Kidney (tissue), 13 donors: ENCODE measurements at regions not wholly inside any gene's neighbourhood (a gene's known extent, or its start where the extent isn't known, plus 50 kb on each side); places are given as distances from the start of the nearest gene placed in this dataset.
A peak's percentile ranks its signal among the peaks of the same experiment; 100 is the strongest.

Source experiments
- DNase-seq, 5 donors: peaks; one replicate each; pipeline ENCODE4 v3.0.0-alpha.2; 2013 to 2020
- FAIRE-seq: peaks from 2 replicates; lab custom pipeline; 2012; peaks lifted over from hg19 to GRCh38; lab: Jason Lieb, UNC
- H3K27ac ChIP-seq, 2 donors: one replicate each; pipeline ENCODE4 v1.7.0; 2013; ENCODE audit warnings: low read depth in 2 of 2, low read length in 2 of 2, inconsistent platforms in 1 of 2
- H3K27me3 ChIP-seq: one replicate; pipeline ENCODE4 v1.7.1; 2013; ENCODE audit warnings: low read length, inconsistent platforms; ENCODE audit not compliant: control insufficient read depth, insufficient read depth
- H3K36me3 ChIP-seq, 3 donors: one replicate each; pipeline versions ENCODE4 v1.7.0 to v1.7.1; 2013; ENCODE audit warnings: low read length in 3 of 3, control low read depth in 1 of 3, inconsistent platforms in 1 of 3; ENCODE audit not compliant: insufficient read depth in 3 of 3, control insufficient read depth in 2 of 3
- H3K4me1 ChIP-seq, 3 donors: one replicate each; pipeline versions ENCODE4 v1.7.0 to v1.7.1; 2013; ENCODE audit warnings: low read length in 3 of 3, inconsistent platforms in 1 of 3, low read depth in 1 of 3; ENCODE audit not compliant: control insufficient read depth in 2 of 3, insufficient read depth in 2 of 3
- H3K4me3 ChIP-seq, 3 donors: one replicate each; pipeline versions ENCODE4 v1.7.0 to v1.8.1; 2013; ENCODE audit warnings: low read length in 3 of 3, control low read depth in 1 of 3, inconsistent platforms in 1 of 3
- H3K9ac ChIP-seq, 3 donors: one replicate each; pipeline versions ENCODE4 v1.7.0 to v1.7.1; 2013; ENCODE audit warnings: low read length in 3 of 3, control low read depth in 1 of 3, inconsistent platforms in 1 of 3
- H3K9me3 ChIP-seq, 3 donors: one replicate each; pipeline versions ENCODE4 v1.7.0 to v1.7.1; 2013; ENCODE audit warnings: low read length in 3 of 3, control low read depth in 1 of 3, inconsistent platforms in 1 of 3; ENCODE audit not compliant: control insufficient read depth in 2 of 3, insufficient read depth in 1 of 3
- CTCF ChIP-seq: IDR thresholded peaks from 3 replicates; pipeline ENCODE4 v1.5.1; 2012; ENCODE audit warnings: mild to moderate bottlenecking, moderate library complexity, borderline replicate concordance; ENCODE audit not compliant: insufficient read depth; ENCODE audit errors: extremely low read depth
- intact Hi-C: fragments of 100-400 bp; cut with DNase I; formaldehyde crosslinking; loops from one replicate; pipeline ENCODE4 v1.11.1; 2022
- donor health status: control.
- donor health status: control.
- donor health status: control.
- donor health status: control.
- donor health status: control.
- donor health status: DM: yes; HTN: yes; CAD: no.
- donor health status: Normal renal cell carcinoma (clear cell type).

GRCh38 chr18:61198486-61198885 is 134.7 kb upstream of the CDH20 start:
- no peak for TF ChIP-seq CTCF
- Histone ChIP-seq H3K4me3 (no peak overlapping the region), H3K9me3 (no peaks in the 10 kb centered on the region), H3K27me3 (no peaks in the 10 kb centered on the region), H3K4me1 (no peaks in the 10 kb centered on the region), H3K27ac (no peak overlapping the region), H3K9ac (no peak overlapping the region), H3K36me3 (no peaks in the 10 kb centered on the region)
- intact Hi-C loops, result no loop called here
- DNase-seq (no peak), FAIRE-seq (no peak)

- Histone ChIP-seq H3K4me3 (no peak overlapping the region), H3K9ac (no peak overlapping the region), H3K9me3 (no peaks in the 10 kb centered on the region), H3K27me3 (no peaks in the 10 kb centered on the region), H3K36me3 (no peaks in the 10 kb centered on the region), H3K27ac (no peak overlapping the region), H3K4me1 (no peaks in the 10 kb centered on the region)
- intact Hi-C loops, result no loop called here
- DNase-seq (no peak), FAIRE-seq (no peak)
- TF ChIP-seq CTCF, result no peak
Observed at GRCh38 chr18:61199171-61199848, 133.9 kb upstream of the CDH20 start.

DNA sequence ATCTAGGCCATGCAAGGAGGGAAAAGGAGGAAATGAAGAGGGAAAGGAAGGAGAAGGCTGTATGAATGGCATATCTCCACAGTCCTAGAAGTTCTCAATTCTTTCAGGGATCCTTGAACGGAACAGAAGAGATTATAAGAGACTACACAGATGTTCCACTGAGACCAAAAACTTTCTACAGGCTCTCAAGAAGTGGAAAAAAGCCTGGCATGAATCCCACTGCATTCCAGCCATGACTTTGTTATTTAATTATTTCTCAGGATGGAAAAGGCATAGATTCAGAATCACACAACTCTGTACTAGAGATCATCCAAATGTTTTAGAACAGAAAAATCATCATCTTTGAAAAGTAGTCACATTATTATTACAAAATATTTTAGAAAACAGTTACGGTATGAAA is 131.7 kb upstream of the CDH20 start:
- H3K27ac ChIP-seq, result no peak overlapping the region
- TF ChIP-seq CTCF, result no peak
- H3K4me1 ChIP-seq, result no peaks in the 10 kb centered on the region
- peak in 2 of 5 donors; percentile 9 to 45 for DNase-seq
- H3K36me3 ChIP-seq, result no peaks in the 10 kb centered on the region
- H3K9ac ChIP-seq, result no peak overlapping the region
- intact Hi-C loops, result no loop called here
- no peak overlapping the region for H3K4me3 ChIP-seq
- FAIRE-seq, result no peak
- H3K9me3 ChIP-seq, result no peaks in the 10 kb centered on the region
- no peaks in the 10 kb centered on the region for H3K27me3 ChIP-seq

DNA sequence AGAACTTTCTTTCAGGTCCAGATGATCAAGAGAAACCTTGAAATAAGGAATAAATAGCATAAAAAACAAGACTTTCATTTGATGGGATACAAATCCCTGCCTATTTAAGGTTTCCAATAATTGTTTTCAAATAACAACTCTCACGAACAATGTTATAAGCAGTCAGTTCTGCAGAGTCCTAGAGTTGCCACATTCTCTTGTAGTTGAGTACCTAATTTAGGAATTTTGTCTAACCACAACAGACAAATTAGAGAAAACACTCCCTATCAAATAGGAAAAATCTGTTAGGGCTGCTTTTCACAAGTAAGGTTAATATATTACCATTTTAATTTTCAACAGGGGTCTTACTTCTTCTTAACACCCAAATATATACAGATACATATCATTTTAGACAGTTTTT is 130.1 kb upstream of the CDH20 start:
- FAIRE-seq (no peak), DNase-seq (no peak)
- Histone ChIP-seq H3K27me3 (no peaks in the 10 kb centered on the region), H3K9me3 (no peaks in the 10 kb centered on the region), H3K27ac (no peak overlapping the region), H3K4me3 (no peak overlapping the region), H3K9ac (no peak overlapping the region), H3K4me1 (no peaks in the 10 kb centered on the region), H3K36me3 (no peaks in the 10 kb centered on the region)
- TF ChIP-seq CTCF, result no peak
- intact Hi-C loops, result no loop called here
